PFSK-1 (cell line): ENCODE measurements at regions not wholly inside any gene's neighbourhood (a gene's known extent, or its start where the extent isn't known, plus 50 kb on each side); places are given as distances from the start of the nearest gene placed in this dataset.

Experiments
- POLR2AphosphoS5 ChIP-seq: IDR thresholded peaks from 2 replicates; pipeline ENCODE4 v1.6.1; 2012; ENCODE audit warnings: low read depth, mild to moderate bottlenecking, control low read depth, low read length, moderate library complexity
- SIN3A ChIP-seq: IDR thresholded peaks from 2 replicates; pipeline ENCODE4 v1.6.1; 2012; ENCODE audit warnings: mild to moderate bottlenecking, low read length, moderate library complexity, borderline replicate concordance; ENCODE audit not compliant: insufficient read depth

DNA sequence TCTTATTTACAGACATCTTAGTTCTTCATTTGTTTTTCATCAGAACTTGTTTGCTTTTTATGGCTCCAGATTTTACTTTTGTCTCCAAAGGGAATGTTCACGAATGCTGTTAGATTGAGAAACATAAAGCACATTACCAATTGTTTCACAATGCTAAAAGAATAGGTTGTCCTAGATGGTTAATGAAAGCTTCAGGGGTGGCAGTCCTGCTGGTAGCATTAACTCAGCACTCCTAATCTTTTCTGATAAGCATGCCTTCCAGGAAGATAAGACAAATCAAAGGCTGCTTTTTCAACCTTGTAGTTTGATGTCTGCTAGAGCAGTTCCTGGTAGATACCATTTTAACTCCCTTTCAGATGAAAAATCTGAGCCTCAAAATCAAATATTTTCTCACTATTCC lies 619.4 kb downstream of the PYDC2 start:
- TF ChIP-seq POLR2AphosphoS5 (no peak), SIN3A (no peak)
